Panc1 (cell line): ENCODE measurements at regions not wholly inside any gene's neighbourhood (a gene's known extent, or its start where the extent isn't known, plus 50 kb on each side); places are given as distances from the start of the nearest gene placed in this dataset.

Source experiments
- ATAC-seq: fragments of 200-7000 bp; cut with Tn5 transposase; 2 replicates; pipeline ENCODE4 v1.9.1; 2020; ENCODE audit warnings: mild to moderate bottlenecking, moderate library complexity
- BruUV-seq: library from RNA; stranded (reverse); fragments of 400-500 nt; replicated peaks from 2 replicates; lab custom pipeline; 2021; lab: Mats Ljungman, UMichigan
- CTCF ChIA-PET: fragments of 300-600 bp; sonication (Branson Sonifier 250); formaldehyde crosslinking; loops from one replicate; lab custom pipeline; 2022; ENCODE audit warnings: antibody characterized with exemption; lab: Charles Lee
- POLR2A ChIA-PET: fragments of 300-600 bp; sonication (Branson Sonifier 250); formaldehyde crosslinking; loops from one replicate; lab custom pipeline; 2022; ENCODE audit warnings: antibody characterized with exemption; lab: Charles Lee
- DNase-seq: peaks from one replicate; pipeline ENCODE4 v3.0.0-alpha.2; 2010; ENCODE audit warnings: low read depth, low spot score
- H3K27ac ChIP-seq: 2 replicates; pipeline ENCODE4 v1.5.1; 2011; ENCODE audit warnings: mild to moderate bottlenecking, low read length, inconsistent platforms
- H3K27me3 ChIP-seq: fragments of 200-500 bp; sonication (Bioruptor generic); 2 replicates; pipeline ENCODE4 v1.6.0; 2014; ENCODE audit warnings: low read length, inconsistent platforms; ENCODE audit not compliant: control insufficient read depth, insufficient read depth
- H3K36me3 ChIP-seq: fragments of 200-500 bp; sonication (Bioruptor generic); 2 replicates; pipeline ENCODE4 v1.5.1; 2014; ENCODE audit warnings: inconsistent platforms, mild to moderate bottlenecking, low read length, moderate library complexity; ENCODE audit not compliant: control insufficient read depth, insufficient read depth
- H3K4me1 ChIP-seq: 2 replicates; pipeline ENCODE4 v1.5.1; 2011; ENCODE audit warnings: inconsistent platforms, mild to moderate bottlenecking, low read length, moderate library complexity; ENCODE audit not compliant: control insufficient read depth, insufficient read depth
- H3K4me3 ChIP-seq, 2 experiments: 2 replicates each; pipeline ENCODE4 v1.5.1; 2011 to 2012; ENCODE audit warnings: low read depth in 2 of 2, low read length in 2 of 2, mild to moderate bottlenecking in 2 of 2, inconsistent platforms in 1 of 2, moderate library complexity in 1 of 2
- H3K9me3 ChIP-seq: fragments of 200-500 bp; sonication (Bioruptor generic); 2 replicates; pipeline ENCODE4 v1.5.1; 2014; ENCODE audit warnings: low read depth, mild to moderate bottlenecking, inconsistent platforms, low read length, moderate library complexity; ENCODE audit not compliant: control insufficient read depth, insufficient read depth
- POLR2AphosphoS5 ChIP-seq: IDR thresholded peaks from 2 replicates; pipeline ENCODE4 v1.6.1; 2012; ENCODE audit warnings: mild to moderate bottlenecking, low read depth, low read length, moderate library complexity
- SIN3A ChIP-seq: IDR thresholded peaks from 2 replicates; pipeline ENCODE4 v1.6.1; 2012; ENCODE audit warnings: low read depth, mild to moderate bottlenecking, low read length, moderate library complexity, borderline replicate concordance; ENCODE audit not compliant: insufficient read depth
- TCF7L2 ChIP-seq: IDR thresholded peaks from 2 replicates; pipeline ENCODE4 v1.6.1; 2011; ENCODE audit warnings: mild to moderate bottlenecking, low read depth, low read length, inconsistent platforms
- in situ Hi-C: cut with HindIII; loops from 2 replicates; pipeline ENCODE4 v1.10.0; 2016; ENCODE audit warnings: low sequenced_read_pairs, low pct_unique_long_range_greater_than_20kb
- intact Hi-C: fragments of 100-400 bp; cut with micrococcal nuclease; formaldehyde crosslinking; loops from one replicate; pipeline ENCODE4 v1.10.0; 2022; ENCODE audit not compliant: unreplicated experiment
- TF ChIP-seq, protein P1 (sequence below): fragments of 450-650 bp; IDR thresholded peaks from 2 replicates; pipeline ENCODE4 v1.5.1; 2017; ENCODE audit warnings: mild to moderate bottlenecking
- TF ChIP-seq, protein P2 (sequence below), 2 experiments: IDR thresholded peaks; 2 replicates each; pipeline ENCODE4 v1.6.1; 2011 to 2012; ENCODE audit warnings: low read depth in 2 of 2, control low read depth in 1 of 2, low read length in 1 of 2, mild to moderate bottlenecking in 1 of 2, moderate library complexity in 1 of 2; ENCODE audit not compliant: insufficient read depth in 1 of 2

DNA sequence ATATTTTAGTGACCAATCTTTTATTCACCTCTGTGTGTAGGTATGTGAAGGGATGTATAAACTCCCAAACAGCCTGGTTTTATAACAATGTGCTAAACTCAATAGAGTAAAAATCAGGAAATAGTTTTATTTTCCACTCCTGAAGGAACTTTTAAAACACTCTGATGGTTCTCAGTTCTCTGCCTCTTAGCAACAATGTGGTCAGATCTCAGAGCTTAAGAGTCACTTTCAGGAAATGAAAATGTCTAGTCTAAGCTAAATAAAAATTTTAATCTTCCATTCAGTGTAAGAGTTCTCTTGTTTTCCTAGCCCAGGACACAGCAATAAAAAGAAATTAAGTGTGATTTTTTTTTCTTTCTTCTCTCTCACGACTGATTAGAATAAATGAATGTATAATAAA is 718.0 kb downstream of the C12orf50 start:
- no peak for DNase-seq
- H3K27ac ChIP-seq, result no peak overlapping the region
- ChIA-PET POLR2A (no interaction called here), CTCF (no interaction called here)
- H3K36me3 ChIP-seq, result no peaks in the 10 kb centered on the region
- H3K4me3 ChIP-seq, result no peak overlapping the region
- no peak for TF ChIP-seq SIN3A
- TF ChIP-seq TCF7L2, result no peak
- TF ChIP-seq, protein P1, sequence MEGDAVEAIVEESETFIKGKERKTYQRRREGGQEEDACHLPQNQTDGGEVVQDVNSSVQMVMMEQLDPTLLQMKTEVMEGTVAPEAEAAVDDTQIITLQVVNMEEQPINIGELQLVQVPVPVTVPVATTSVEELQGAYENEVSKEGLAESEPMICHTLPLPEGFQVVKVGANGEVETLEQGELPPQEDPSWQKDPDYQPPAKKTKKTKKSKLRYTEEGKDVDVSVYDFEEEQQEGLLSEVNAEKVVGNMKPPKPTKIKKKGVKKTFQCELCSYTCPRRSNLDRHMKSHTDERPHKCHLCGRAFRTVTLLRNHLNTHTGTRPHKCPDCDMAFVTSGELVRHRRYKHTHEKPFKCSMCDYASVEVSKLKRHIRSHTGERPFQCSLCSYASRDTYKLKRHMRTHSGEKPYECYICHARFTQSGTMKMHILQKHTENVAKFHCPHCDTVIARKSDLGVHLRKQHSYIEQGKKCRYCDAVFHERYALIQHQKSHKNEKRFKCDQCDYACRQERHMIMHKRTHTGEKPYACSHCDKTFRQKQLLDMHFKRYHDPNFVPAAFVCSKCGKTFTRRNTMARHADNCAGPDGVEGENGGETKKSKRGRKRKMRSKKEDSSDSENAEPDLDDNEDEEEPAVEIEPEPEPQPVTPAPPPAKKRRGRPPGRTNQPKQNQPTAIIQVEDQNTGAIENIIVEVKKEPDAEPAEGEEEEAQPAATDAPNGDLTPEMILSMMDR, result no peak
- TF ChIP-seq, protein P2, sequence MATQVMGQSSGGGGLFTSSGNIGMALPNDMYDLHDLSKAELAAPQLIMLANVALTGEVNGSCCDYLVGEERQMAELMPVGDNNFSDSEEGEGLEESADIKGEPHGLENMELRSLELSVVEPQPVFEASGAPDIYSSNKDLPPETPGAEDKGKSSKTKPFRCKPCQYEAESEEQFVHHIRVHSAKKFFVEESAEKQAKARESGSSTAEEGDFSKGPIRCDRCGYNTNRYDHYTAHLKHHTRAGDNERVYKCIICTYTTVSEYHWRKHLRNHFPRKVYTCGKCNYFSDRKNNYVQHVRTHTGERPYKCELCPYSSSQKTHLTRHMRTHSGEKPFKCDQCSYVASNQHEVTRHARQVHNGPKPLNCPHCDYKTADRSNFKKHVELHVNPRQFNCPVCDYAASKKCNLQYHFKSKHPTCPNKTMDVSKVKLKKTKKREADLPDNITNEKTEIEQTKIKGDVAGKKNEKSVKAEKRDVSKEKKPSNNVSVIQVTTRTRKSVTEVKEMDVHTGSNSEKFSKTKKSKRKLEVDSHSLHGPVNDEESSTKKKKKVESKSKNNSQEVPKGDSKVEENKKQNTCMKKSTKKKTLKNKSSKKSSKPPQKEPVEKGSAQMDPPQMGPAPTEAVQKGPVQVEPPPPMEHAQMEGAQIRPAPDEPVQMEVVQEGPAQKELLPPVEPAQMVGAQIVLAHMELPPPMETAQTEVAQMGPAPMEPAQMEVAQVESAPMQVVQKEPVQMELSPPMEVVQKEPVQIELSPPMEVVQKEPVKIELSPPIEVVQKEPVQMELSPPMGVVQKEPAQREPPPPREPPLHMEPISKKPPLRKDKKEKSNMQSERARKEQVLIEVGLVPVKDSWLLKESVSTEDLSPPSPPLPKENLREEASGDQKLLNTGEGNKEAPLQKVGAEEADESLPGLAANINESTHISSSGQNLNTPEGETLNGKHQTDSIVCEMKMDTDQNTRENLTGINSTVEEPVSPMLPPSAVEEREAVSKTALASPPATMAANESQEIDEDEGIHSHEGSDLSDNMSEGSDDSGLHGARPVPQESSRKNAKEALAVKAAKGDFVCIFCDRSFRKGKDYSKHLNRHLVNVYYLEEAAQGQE (IDR thresholded peaks at IDR 0.05; ENCODE audit: insufficient read depth in 1 of 2, low read depth in 2 of 2, low read length in 1 of 2), result no peak
- no TSS peak for BruUV-seq
- intact Hi-C loops (no loop called here), in situ Hi-C loops (no loop called here)
- no peak for ATAC-seq
- no peaks in the 10 kb centered on the region for H3K9me3 ChIP-seq
- no peaks in the 10 kb centered on the region for H3K27me3 ChIP-seq
- H3K4me1 ChIP-seq, result no peaks in the 10 kb centered on the region

DNA sequence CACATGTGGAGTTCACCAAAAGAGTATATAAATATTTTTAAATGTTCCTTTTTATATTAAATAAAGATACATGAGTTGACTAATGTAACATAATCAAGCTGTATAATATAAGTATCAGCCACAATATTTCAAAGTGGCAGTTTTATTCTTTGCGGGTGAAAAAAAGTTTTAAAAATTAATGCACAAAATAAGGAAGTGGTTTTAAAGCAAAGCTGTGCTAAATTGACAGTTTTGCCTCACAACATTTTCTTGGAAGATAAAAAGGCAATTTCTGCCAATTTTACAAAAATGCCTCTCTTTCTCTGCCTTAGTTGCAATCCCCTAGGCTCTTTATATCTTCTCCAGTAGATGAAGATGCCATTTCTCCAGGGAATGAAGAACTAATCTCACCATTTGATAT is 719.1 kb downstream of the C12orf50 start:
- intact Hi-C loops (no loop called here), in situ Hi-C loops (no loop called here)
- ATAC-seq, result no peak
- no peaks in the 10 kb centered on the region for H3K9me3 ChIP-seq
- no TSS peak for BruUV-seq
- POLR2A ChIA-PET, result no interaction called here
- H3K27me3 ChIP-seq, result no peaks in the 10 kb centered on the region
- TF ChIP-seq POLR2AphosphoS5 (no peak), SIN3A (no peak), TCF7L2 (no peak)
- TF ChIP-seq, protein P1, result no peak
- TF ChIP-seq, protein P2 (IDR thresholded peaks at IDR 0.05; ENCODE audit: insufficient read depth in 1 of 2, low read depth in 2 of 2, low read length in 1 of 2), result no peak
- no peaks in the 10 kb centered on the region for H3K36me3 ChIP-seq
- H3K4me1 ChIP-seq, result no peaks in the 10 kb centered on the region
- H3K4me3 ChIP-seq, result no peak overlapping the region
- no peak overlapping the region for H3K27ac ChIP-seq
- CTCF ChIA-PET, result no interaction called here
- no peak for DNase-seq
